Astrocyte (in vitro differentiated cells and primary cell): ENCODE measurements at regions not wholly inside any gene's neighbourhood (a gene's known extent, or its start where the extent isn't known, plus 50 kb on each side); places are given as distances from the start of the nearest gene placed in this dataset.

Experiments
- DNase-seq: peaks from one replicate; pipeline ENCODE4 v3.0.0-alpha.2; 2010; ENCODE audit warnings: low read depth
- FAIRE-seq: peaks from 2 replicates; lab custom pipeline; 2011; peaks lifted over from hg19 to GRCh38; lab: Jason Lieb, UNC
- H2AFZ ChIP-seq: 2 replicates; pipeline ENCODE4 v1.6.0; 2012; ENCODE audit warnings: low read depth, low read length, inconsistent platforms
- H3K27ac ChIP-seq: 2 replicates; pipeline ENCODE4 v1.5.1; 2011; ENCODE audit warnings: low read depth, low read length, inconsistent platforms
- H3K27me3 ChIP-seq: 2 replicates; pipeline ENCODE4 v1.6.0; 2011; ENCODE audit warnings: low read length, inconsistent platforms; ENCODE audit not compliant: insufficient read depth
- H3K36me3 ChIP-seq: 2 replicates; pipeline ENCODE4 v1.5.1; 2011; ENCODE audit warnings: low read length, inconsistent platforms; ENCODE audit not compliant: insufficient read depth
- H3K4me1 ChIP-seq: 2 replicates; pipeline ENCODE4 v1.5.1; 2011; ENCODE audit warnings: low read length, inconsistent platforms; ENCODE audit not compliant: insufficient read depth
- H3K4me2 ChIP-seq: 2 replicates; pipeline ENCODE4 v1.6.0; 2012; ENCODE audit warnings: low read length, inconsistent platforms
- H3K4me3 ChIP-seq: 2 replicates; pipeline ENCODE4 v1.5.1; 2011; ENCODE audit warnings: low read depth, mild to moderate bottlenecking, low read length, inconsistent platforms; ENCODE audit not compliant: insufficient read depth
- H3K79me2 ChIP-seq: 2 replicates; pipeline ENCODE4 v1.6.0; 2012; ENCODE audit warnings: mild to moderate bottlenecking, low read length, inconsistent platforms; ENCODE audit not compliant: insufficient read depth
- H3K9ac ChIP-seq: 2 replicates; pipeline ENCODE4 v1.6.0; 2012; ENCODE audit warnings: mild to moderate bottlenecking, low read length, inconsistent platforms
- H3K9me3 ChIP-seq: 2 replicates; pipeline ENCODE4 v1.5.1; 2012; ENCODE audit warnings: low read depth, mild to moderate bottlenecking, low read length, inconsistent platforms; ENCODE audit not compliant: insufficient read depth
- H4K20me1 ChIP-seq: 2 replicates; pipeline ENCODE4 v1.6.0; 2012; ENCODE audit warnings: low read length, inconsistent platforms; ENCODE audit not compliant: insufficient read depth
- H3K27ac Mint-ChIP-seq: one replicate; pipeline ENCODE4 v1.8.0; 2021; ENCODE audit warnings: mild to moderate bottlenecking, mixed read lengths; ENCODE audit not compliant: unreplicated experiment
- H3K27me3 Mint-ChIP-seq: one replicate; pipeline ENCODE4 v1.8.0; 2021; ENCODE audit warnings: low read depth, mixed read lengths; ENCODE audit not compliant: unreplicated experiment
- H3K36me3 Mint-ChIP-seq: one replicate; pipeline ENCODE4 v1.8.0; 2021; ENCODE audit warnings: low read depth, mixed read lengths; ENCODE audit not compliant: unreplicated experiment
- H3K4me1 Mint-ChIP-seq: one replicate; pipeline ENCODE4 v1.8.0; 2021; ENCODE audit warnings: low read depth, mixed read lengths; ENCODE audit not compliant: unreplicated experiment
- H3K4me3 Mint-ChIP-seq: one replicate; pipeline ENCODE4 v1.8.0; 2021; ENCODE audit warnings: mild to moderate bottlenecking, moderate library complexity, mixed read lengths; ENCODE audit not compliant: unreplicated experiment
- H3K9me3 Mint-ChIP-seq: one replicate; pipeline ENCODE4 v1.8.0; 2021; ENCODE audit warnings: mild to moderate bottlenecking, mixed read lengths; ENCODE audit not compliant: unreplicated experiment
- EZH2 ChIP-seq: IDR thresholded peaks from 2 replicates; pipeline ENCODE4 v1.6.1; 2012; ENCODE audit warnings: mild to moderate bottlenecking, low read length, inconsistent platforms; ENCODE audit not compliant: insufficient read depth
- TF ChIP-seq, protein P1 (sequence below): IDR thresholded peaks from 2 replicates; pipeline ENCODE4 v1.5.1; 2011; ENCODE audit warnings: low read depth, mild to moderate bottlenecking, inconsistent platforms, low read length, moderate library complexity; ENCODE audit not compliant: insufficient read depth

DNA sequence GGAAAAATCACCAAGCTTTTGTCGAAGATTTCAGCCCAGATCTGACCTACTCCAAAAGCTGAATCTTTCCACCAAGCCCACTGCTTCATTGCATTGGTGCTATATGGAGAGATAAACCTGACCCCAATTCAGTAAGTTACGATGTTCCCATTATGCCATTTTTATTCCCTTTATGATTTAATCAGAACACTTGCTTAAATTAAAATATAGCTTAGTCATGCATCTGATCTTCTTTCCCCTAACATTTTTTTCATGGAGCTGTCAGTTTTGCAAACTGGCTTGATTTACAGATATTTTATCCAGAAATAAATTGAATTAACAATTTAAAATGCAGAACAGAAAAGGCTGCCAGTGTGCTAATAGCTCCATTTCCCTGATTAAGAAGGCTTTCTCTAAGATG is 503.5 kb upstream of the C1orf87 start:
- Mint-ChIP-seq H3K27ac (no peak overlapping the region), H3K9me3 (no peaks in the 10 kb centered on the region), H3K36me3 (no peaks in the 10 kb centered on the region), H3K27me3 (peaks cover 4% of the 10 kb centered on the region), H3K4me3 (no peak overlapping the region), H3K4me1 (peaks cover 15% of the 10 kb centered on the region)
- H3K27ac ChIP-seq, result no peak overlapping the region
- H2AFZ ChIP-seq, result no peak overlapping the region
- H3K27me3 ChIP-seq, result no peaks in the 10 kb centered on the region
- H3K9ac ChIP-seq, result no peak overlapping the region
- H3K79me2 ChIP-seq, result no peaks in the 10 kb centered on the region
- H4K20me1 ChIP-seq, result no peaks in the 10 kb centered on the region
- FAIRE-seq (no peak), DNase-seq (no peak)
- H3K4me3 ChIP-seq, result no peak overlapping the region
- H3K9me3 ChIP-seq, result no peaks in the 10 kb centered on the region
- H3K4me2 ChIP-seq, result no peak overlapping the region
- H3K36me3 ChIP-seq, result no peaks in the 10 kb centered on the region
- H3K4me1 ChIP-seq, result peaks cover 13% of the 10 kb centered on the region
- no peak for TF ChIP-seq EZH2
- TF ChIP-seq, protein P1, sequence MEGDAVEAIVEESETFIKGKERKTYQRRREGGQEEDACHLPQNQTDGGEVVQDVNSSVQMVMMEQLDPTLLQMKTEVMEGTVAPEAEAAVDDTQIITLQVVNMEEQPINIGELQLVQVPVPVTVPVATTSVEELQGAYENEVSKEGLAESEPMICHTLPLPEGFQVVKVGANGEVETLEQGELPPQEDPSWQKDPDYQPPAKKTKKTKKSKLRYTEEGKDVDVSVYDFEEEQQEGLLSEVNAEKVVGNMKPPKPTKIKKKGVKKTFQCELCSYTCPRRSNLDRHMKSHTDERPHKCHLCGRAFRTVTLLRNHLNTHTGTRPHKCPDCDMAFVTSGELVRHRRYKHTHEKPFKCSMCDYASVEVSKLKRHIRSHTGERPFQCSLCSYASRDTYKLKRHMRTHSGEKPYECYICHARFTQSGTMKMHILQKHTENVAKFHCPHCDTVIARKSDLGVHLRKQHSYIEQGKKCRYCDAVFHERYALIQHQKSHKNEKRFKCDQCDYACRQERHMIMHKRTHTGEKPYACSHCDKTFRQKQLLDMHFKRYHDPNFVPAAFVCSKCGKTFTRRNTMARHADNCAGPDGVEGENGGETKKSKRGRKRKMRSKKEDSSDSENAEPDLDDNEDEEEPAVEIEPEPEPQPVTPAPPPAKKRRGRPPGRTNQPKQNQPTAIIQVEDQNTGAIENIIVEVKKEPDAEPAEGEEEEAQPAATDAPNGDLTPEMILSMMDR, result no peak

DNA sequence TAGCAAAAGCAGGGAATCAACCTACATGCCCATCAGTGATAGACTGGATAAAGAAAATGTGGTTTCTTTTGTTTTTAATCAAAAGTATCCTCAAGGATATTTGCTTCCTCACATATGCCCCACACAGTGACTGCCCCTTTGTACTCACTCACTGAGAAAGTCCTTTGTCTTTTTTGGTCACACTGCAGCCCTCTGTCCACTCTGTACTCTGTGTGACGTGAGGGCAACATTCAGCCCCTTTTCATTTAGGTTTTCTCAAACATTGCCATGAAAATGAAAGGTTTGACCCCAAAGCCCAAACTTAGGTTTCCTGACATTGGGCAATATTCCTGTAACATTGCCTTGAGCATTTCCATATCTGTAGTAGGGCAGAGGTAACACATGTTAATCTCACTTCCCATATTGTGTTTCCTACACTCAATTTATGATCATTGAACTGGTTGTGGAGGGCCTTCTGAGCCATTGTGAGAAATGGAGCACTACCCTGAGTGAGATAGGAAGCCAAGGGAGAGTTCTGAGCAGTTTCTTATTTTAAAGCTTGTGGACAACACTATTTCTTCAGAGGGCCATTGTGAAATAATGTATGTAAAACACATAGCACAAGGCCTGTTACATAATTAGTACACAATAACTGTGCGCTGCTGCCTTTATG is 501.9 kb upstream of the C1orf87 start:
- H3K4me1 ChIP-seq, result peaks cover 13% of the 10 kb centered on the region
- TF ChIP-seq EZH2, result no peak
- TF ChIP-seq, protein P1, result no peak
- H3K9ac ChIP-seq, result no peak overlapping the region
- H4K20me1 ChIP-seq, result no peaks in the 10 kb centered on the region
- FAIRE-seq (no peak), DNase-seq (no peak)
- Mint-ChIP-seq H3K27me3 (peaks cover 4% of the 10 kb centered on the region), H3K9me3 (no peaks in the 10 kb centered on the region), H3K36me3 (no peaks in the 10 kb centered on the region), H3K27ac (no peak overlapping the region), H3K4me1 (peaks cover 15% of the 10 kb centered on the region), H3K4me3 (no peak overlapping the region)
- no peaks in the 10 kb centered on the region for H3K27me3 ChIP-seq
- H3K9me3 ChIP-seq, result no peaks in the 10 kb centered on the region
- no peak overlapping the region for H3K27ac ChIP-seq
- no peak overlapping the region for H3K4me2 ChIP-seq
- no peak overlapping the region for H3K4me3 ChIP-seq
- no peak overlapping the region for H2AFZ ChIP-seq
- no peaks in the 10 kb centered on the region for H3K36me3 ChIP-seq
- H3K79me2 ChIP-seq, result no peaks in the 10 kb centered on the region

DNA sequence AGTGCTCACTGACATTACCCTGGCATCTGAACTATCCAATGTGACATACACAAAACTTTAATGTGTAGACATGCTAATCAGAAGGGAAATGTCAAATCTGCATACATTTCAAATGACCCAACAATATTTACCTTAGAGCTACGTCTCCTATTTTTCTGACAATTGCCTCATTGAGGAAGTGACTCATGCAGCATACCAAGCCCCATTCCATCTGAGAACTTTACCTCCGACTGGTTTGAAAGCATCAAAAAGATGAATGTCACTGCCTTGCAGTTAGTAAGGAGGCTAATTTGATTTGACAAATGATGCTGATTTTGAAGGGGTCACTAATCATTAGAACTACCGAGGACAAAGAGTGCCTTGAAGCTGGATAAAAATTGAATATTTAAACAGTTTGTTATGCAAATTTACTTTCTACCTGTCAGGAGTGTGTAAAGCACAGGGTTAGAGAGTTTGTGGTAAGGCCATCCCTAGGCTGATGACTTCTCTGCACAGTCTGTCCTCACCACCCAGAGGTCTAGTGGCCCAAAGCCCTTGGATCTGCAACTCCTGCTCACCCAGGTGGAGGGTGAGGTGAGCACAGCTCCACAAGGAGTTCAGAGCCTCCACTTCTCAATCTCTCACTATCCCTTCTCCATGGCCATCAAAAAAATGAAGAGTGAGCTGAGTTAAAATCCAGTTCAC is 500.3 kb upstream of the C1orf87 start:
- Histone ChIP-seq H3K36me3 (no peaks in the 10 kb centered on the region), H3K9me3 (no peaks in the 10 kb centered on the region), H3K79me2 (no peaks in the 10 kb centered on the region), H3K4me1 (peaks cover 13% of the 10 kb centered on the region), H3K9ac (no peak overlapping the region), H3K27me3 (no peaks in the 10 kb centered on the region), H3K4me3 (no peak overlapping the region), H2AFZ (no peak overlapping the region), H3K27ac (no peak overlapping the region), H3K4me2 (peak overlapping the region; percentile 55), H4K20me1 (no peaks in the 10 kb centered on the region)
- Mint-ChIP-seq H3K36me3 (no peaks in the 10 kb centered on the region), H3K9me3 (no peaks in the 10 kb centered on the region), H3K27me3 (peaks cover 4% of the 10 kb centered on the region), H3K4me3 (no peak overlapping the region), H3K4me1 (peaks cover 15% of the 10 kb centered on the region), H3K27ac (peak overlapping the region; percentile 56)
- peak; percentile 80 for DNase-seq
- TF ChIP-seq, protein P1, result no peak
- TF ChIP-seq EZH2, result no peak
- peak; percentile 88 for FAIRE-seq
